NCI-H2081 (cell line): ENCODE measurements at regions not wholly inside any gene's neighbourhood (a gene's known extent, or its start where the extent isn't known, plus 50 kb on each side); places are given as distances from the start of the nearest gene placed in this dataset.

Source experiments
- DNase-seq, 2 experiments: peaks; one replicate each; lab custom pipeline; 2025; lab: John Stamatoyannopoulos, UW

- DNase-seq, result no peak
Observed at GRCh38 chr13:91273675-91274074, 73.8 kb upstream of the MIR17HG start.

DNA sequence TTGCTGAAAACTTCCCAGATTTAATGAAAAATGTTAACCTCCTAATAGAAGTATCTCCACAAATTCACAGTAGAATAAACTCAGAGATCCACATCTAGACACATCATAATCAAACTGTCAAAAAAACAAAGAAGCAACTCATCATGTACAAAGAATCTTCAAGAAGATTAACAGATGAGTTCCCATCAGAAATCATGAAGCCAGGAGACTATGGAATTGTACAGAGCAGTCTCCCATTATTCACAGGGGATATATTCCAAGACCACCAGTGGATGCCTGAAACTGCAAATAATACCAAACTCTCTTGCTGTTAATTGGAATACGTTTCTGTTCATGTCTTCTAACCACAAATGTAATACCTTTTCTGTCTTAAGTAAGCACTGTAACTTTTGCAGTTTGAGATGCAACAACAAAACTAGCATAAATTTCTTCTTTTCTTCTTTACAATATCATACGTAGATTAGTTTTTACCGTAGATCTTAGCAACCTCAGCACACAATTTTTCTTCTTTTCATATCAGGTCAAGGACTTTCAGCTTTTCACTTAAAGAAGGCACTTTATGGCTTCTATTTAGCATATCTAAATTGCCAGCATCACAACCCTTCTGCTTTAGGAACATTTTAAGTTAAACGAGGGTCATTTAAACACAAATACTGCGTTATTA, 70.3 kb upstream of the MIR17HG start:
- DNase-seq, result no peak

- DNase-seq, result no peak
Observed at GRCh38 chr13:91278291-91278690, 69.2 kb upstream of the MIR17HG start.

GRCh38 chr13:91278888-91279287, 68.6 kb upstream of the MIR17HG start:
- no peak for DNase-seq

GRCh38 chr13:91280801-91281200, 66.7 kb upstream of the MIR17HG start:
- DNase-seq, result no peak

- no peak for DNase-seq
Observed at GRCh38 chr13:91284335-91284734, 63.2 kb upstream of the MIR17HG start.

GRCh38 chr13:91286317-91286716, 61.2 kb upstream of the MIR17HG start:
- peak in 1 of 2 experiments; percentile 22 for DNase-seq

DNA sequence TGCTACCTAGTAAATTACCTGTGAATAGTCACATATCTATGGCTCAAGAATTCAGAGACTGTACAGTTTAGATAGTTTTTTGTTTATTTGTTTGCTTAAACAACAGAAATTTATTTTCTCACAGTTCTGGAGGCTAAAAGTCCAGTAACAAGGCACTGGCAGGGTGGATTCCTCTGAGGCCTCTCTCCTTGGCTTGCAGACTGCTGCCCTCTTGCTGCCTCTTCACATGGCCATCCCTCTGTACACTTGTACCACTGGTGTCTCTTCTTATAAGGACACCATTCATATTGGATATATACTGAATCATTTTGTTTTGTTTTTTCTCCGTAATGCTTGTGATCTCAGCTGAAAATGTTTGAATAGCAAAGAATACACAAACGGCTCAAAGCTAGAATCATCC, 56.4 kb upstream of the MIR17HG start:
- DNase-seq, result no peak

GRCh38 chr13:91292630-91293221, 54.8 kb upstream of the MIR17HG start:
- peak in 1 of 2 experiments; percentile 41 for DNase-seq

GRCh38 chr13:91295712-91296410, 51.6 kb upstream of the MIR17HG start:
- DNase-seq, result no peak

GRCh38 chr13:91297503-91297902, 50.0 kb upstream of the MIR17HG start:
- no peak for DNase-seq
